ENCODE measurements at regions not wholly inside any gene's neighbourhood (a gene's known extent, or its start where the extent isn't known, plus 50 kb on each side); places are given as distances from the start of the nearest gene placed in this dataset.
"Not testable (repeated sequence)": the region's sequence is repeated elsewhere in the genome, so short reads cannot be mapped to it uniquely, and the experiment has no call there.

DNA sequence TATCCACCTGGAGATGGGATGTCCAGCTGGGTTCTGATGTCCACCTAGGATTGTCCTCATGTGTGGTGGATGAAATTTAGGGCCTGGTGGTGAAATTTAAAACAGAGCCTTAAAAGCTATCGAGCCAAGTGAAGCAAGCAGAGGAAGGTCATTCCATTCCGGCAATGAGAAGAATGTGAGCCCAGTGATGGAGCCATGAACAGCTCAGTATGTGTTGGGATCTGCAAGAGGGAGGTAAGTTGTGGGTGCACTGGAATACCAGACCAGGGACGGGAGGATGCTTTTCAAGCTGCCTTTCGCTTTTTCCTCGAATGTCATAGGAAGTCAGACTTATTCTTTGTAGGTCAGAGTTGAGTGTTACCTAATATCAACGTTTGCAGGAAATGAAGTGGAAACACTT lies 80.6 kb upstream of the THOC3 start:
- H3K9me3 ChIP-seq; H3K9ac ChIP-seq; CTCF ChIA-PET; H3K4me3 ChIP-seq (ENCODE audit: low read depth in 2 of 2, low read length in 1 of 2); H3K36me3 ChIP-seq (replicated peaks in 1 of 2; ENCODE audit: control insufficient read depth in 1 of 2, insufficient read depth in 2 of 2, low read length in 1 of 2); H3K4me2 ChIP-seq; H3K79me2 ChIP-seq (ENCODE audit: insufficient read depth); H3K27ac ChIP-seq (ENCODE audit: low read depth in 2 of 2, low read length in 1 of 2); DNase-seq; H3K27me3 ChIP-seq (ENCODE audit: insufficient read depth); H3F3A ChIP-seq (replicated peaks; ENCODE audit: insufficient read depth); H4K20me1 ChIP-seq (ENCODE audit: insufficient read depth); H3K9me2 ChIP-seq; H3K4me1 ChIP-seq (ENCODE audit: control insufficient read depth in 1 of 2, insufficient read depth in 2 of 2, low read depth in 1 of 2, low read length in 1 of 2); H2AFZ ChIP-seq (ENCODE audit: low read depth); POLR2A ChIA-PET: not testable (repeated sequence)
- 45% methylated on average over 6 of the region's 6 CpGs for WGBS (ENCODE audit: low lambda C conversion rate)

DNA sequence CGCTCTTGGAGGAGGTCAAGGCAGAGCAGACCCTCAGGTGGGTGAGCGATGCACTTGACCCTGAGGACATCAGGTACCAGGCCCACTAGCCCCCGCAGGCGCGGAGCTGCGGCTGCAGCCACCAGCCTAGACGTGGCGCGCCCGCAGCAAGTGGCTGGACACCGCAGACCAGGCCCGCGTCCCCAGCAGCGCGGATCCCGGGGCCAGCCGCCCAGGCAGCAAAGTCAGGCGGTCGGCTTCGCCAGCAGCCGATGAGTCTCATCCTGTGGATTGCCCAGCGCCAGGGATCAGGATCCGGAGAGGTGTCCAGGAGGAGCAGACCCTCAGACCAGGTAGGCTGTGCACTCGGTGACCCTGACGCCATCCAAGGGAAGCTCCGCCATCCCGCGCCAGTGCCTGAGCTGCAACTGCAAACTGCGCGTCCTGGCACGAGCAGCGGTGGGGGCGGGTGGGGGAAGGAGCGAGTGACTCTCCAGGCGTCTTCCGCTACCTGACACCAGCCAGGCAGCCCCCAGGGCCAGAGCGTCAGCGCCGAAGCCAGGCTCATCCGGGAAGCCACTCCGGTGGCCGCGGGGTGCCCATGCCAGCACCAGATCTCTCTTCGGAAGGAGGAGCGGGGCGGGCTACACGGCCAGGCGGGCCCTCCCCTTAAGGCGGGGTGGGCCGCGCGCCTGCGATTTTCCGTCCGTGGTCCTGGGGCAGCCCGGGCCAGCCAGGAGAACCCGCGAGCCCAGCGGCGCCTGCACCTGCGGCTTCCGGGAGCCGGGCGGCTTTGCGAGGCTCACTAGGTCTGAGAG lies 92.6 kb upstream of the THOC3 start:
- H3K9me2 ChIP-seq; H2AFZ ChIP-seq (ENCODE audit: low read depth); H3F3A ChIP-seq (replicated peaks; ENCODE audit: insufficient read depth); H3K79me2 ChIP-seq (ENCODE audit: insufficient read depth); H3K4me3 ChIP-seq (ENCODE audit: low read depth in 2 of 2, low read length in 1 of 2); H3K9ac ChIP-seq; H4K20me1 ChIP-seq (ENCODE audit: insufficient read depth); H3K4me2 ChIP-seq; H3K27me3 ChIP-seq (ENCODE audit: insufficient read depth); H3K9me3 ChIP-seq; H3K36me3 ChIP-seq (replicated peaks in 1 of 2; ENCODE audit: control insufficient read depth in 1 of 2, insufficient read depth in 2 of 2, low read length in 1 of 2); POLR2A ChIA-PET; H3K4me1 ChIP-seq (ENCODE audit: control insufficient read depth in 1 of 2, insufficient read depth in 2 of 2, low read depth in 1 of 2, low read length in 1 of 2); H3K27ac ChIP-seq (ENCODE audit: low read depth in 2 of 2, low read length in 1 of 2); DNase-seq; CTCF ChIA-PET: not testable (repeated sequence)
- no CpG with 5 or more reads among the region's 65 CpGs for WGBS (ENCODE audit: low lambda C conversion rate)

DNA sequence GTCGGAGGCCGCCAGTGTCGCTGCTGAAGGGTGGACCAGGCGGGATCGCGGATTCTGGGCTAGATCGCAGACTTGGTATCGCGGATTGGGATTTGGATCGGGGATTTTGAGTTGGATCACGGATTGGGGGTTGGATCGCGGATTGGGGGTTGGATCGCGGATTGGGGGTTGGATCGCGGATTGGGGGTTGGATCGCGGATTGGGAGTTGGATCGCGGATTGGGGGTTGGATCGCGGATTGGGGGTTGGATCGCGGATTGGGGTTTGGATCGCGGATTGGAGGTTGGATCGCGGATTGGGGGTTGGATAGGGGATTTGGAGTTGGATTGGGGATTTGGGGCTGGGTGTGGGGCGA lies 93.1 kb upstream of the THOC3 start:
- H3K9me2 ChIP-seq; H3K9ac ChIP-seq; H3K36me3 ChIP-seq (replicated peaks in 1 of 2; ENCODE audit: control insufficient read depth in 1 of 2, insufficient read depth in 2 of 2, low read length in 1 of 2); H4K20me1 ChIP-seq (ENCODE audit: insufficient read depth); H3K4me3 ChIP-seq (ENCODE audit: low read depth in 2 of 2, low read length in 1 of 2); H3K79me2 ChIP-seq (ENCODE audit: insufficient read depth); H2AFZ ChIP-seq (ENCODE audit: low read depth); H3K4me1 ChIP-seq (ENCODE audit: control insufficient read depth in 1 of 2, insufficient read depth in 2 of 2, low read depth in 1 of 2, low read length in 1 of 2); CTCF ChIA-PET; DNase-seq; H3K27ac ChIP-seq (ENCODE audit: low read depth in 2 of 2, low read length in 1 of 2); H3F3A ChIP-seq (replicated peaks; ENCODE audit: insufficient read depth); POLR2A ChIA-PET; H3K27me3 ChIP-seq (ENCODE audit: insufficient read depth); H3K9me3 ChIP-seq; H3K4me2 ChIP-seq: not testable (repeated sequence)
- WGBS (ENCODE audit: low lambda C conversion rate), result 84% methylated on average over 23 of the region's 30 CpGs

DNA sequence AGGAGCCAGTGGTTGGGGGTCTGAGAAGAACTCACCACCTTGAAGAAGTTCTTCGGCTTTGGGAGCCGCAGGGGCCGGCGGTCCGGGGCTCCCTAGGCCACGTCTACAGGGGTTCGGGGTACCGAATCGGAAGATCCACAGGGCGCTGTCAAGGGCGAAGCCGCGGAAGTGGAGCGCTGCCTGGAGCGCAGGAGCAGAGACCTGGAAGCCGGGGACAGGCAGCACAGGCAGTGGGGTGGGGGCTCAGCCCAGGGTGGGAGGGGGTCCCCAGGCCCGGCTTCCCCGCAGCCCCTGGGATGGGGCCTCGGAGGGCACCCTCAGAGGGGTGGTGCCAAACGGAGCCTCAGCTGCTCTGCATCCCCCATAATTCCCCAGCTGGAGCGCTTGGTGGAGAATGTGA lies 93.5 kb upstream of the THOC3 start:
- H2AFZ ChIP-seq (ENCODE audit: low read depth); H3K79me2 ChIP-seq (ENCODE audit: insufficient read depth); H3K9me2 ChIP-seq; H3K36me3 ChIP-seq (replicated peaks in 1 of 2; ENCODE audit: control insufficient read depth in 1 of 2, insufficient read depth in 2 of 2, low read length in 1 of 2); H3K9ac ChIP-seq; H3K4me3 ChIP-seq (ENCODE audit: low read depth in 2 of 2, low read length in 1 of 2); CTCF ChIA-PET; H3K4me2 ChIP-seq; POLR2A ChIA-PET; H3K4me1 ChIP-seq (ENCODE audit: control insufficient read depth in 1 of 2, insufficient read depth in 2 of 2, low read depth in 1 of 2, low read length in 1 of 2); H3F3A ChIP-seq (replicated peaks; ENCODE audit: insufficient read depth); DNase-seq; H3K27me3 ChIP-seq (ENCODE audit: insufficient read depth); H3K27ac ChIP-seq (ENCODE audit: low read depth in 2 of 2, low read length in 1 of 2); H4K20me1 ChIP-seq (ENCODE audit: insufficient read depth); H3K9me3 ChIP-seq: not testable (repeated sequence)
- WGBS (ENCODE audit: low lambda C conversion rate), result 80% methylated on average over 2 of the region's 21 CpGs

DNA sequence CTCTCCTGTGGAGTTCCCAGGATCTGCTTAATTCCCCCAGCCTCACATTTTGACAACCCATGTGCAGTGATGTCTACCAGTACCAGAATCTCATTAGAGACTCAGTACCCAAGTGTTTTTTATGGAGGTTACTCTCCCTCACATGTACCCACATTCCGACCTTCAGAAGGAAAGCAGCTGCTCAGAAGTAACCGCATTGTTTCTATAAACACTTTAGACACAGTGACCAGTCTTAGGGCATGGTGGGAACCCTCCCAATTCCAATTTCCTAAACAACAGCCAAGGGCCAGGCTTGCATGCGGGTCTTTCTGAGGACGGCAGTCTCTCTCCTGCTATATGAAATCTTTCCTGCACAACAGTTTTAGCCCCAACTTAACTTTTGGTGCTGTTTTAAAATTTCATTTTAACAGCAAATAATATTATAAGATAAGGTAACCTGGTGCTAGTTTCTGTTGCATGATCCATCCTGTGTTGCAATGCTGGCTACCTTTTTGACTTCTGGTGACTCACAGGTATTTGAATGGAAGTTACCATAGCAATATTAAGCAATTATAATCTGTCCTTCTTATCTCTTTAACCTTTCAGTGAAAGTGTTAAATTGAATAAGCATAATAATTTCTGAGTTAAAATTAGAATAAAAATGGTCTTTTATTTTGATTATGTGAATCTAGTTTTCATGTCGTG lies 98.3 kb upstream of the THOC3 start:
- H4K20me1 ChIP-seq (ENCODE audit: insufficient read depth); H3K4me2 ChIP-seq; POLR2A ChIA-PET; H3K9me2 ChIP-seq; H3F3A ChIP-seq (replicated peaks; ENCODE audit: insufficient read depth); H3K27me3 ChIP-seq (ENCODE audit: insufficient read depth); H2AFZ ChIP-seq (ENCODE audit: low read depth); H3K27ac ChIP-seq (ENCODE audit: low read depth in 2 of 2, low read length in 1 of 2); H3K9ac ChIP-seq; DNase-seq; H3K4me3 ChIP-seq (ENCODE audit: low read depth in 2 of 2, low read length in 1 of 2); CTCF ChIA-PET; H3K4me1 ChIP-seq (ENCODE audit: control insufficient read depth in 1 of 2, insufficient read depth in 2 of 2, low read depth in 1 of 2, low read length in 1 of 2); H3K9me3 ChIP-seq; H3K79me2 ChIP-seq (ENCODE audit: insufficient read depth); H3K36me3 ChIP-seq (replicated peaks in 1 of 2; ENCODE audit: control insufficient read depth in 1 of 2, insufficient read depth in 2 of 2, low read length in 1 of 2): not testable (repeated sequence)
- WGBS (ENCODE audit: low lambda C conversion rate), result 43% methylated on average over 5 of the region's 5 CpGs

DNA sequence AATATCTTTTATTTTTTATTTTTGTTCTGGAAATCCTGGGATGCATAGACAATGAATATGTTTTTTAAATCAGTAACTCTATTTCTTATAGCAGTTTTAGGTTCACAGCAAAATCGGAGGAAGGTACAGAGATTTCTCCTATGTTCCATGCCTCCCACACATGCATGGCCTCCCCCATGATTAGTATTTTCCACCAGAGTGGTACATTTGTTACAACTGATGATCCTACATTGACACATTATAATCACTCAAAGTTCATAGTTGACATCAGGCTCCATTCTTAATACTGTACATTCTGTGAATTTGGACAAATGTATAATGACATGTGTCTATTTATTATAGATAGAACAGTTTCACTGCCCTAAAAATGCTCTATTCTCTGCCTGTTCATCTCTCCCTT lies 99.0 kb upstream of the THOC3 start:
- H3K27me3 ChIP-seq (ENCODE audit: insufficient read depth); H3K79me2 ChIP-seq (ENCODE audit: insufficient read depth); H3K9me3 ChIP-seq; H3K4me1 ChIP-seq (ENCODE audit: control insufficient read depth in 1 of 2, insufficient read depth in 2 of 2, low read depth in 1 of 2, low read length in 1 of 2); CTCF ChIA-PET; H4K20me1 ChIP-seq (ENCODE audit: insufficient read depth); H3K4me2 ChIP-seq; H3K9ac ChIP-seq; H3K27ac ChIP-seq (ENCODE audit: low read depth in 2 of 2, low read length in 1 of 2); H3F3A ChIP-seq (replicated peaks; ENCODE audit: insufficient read depth); DNase-seq; H3K4me3 ChIP-seq (ENCODE audit: low read depth in 2 of 2, low read length in 1 of 2); H3K36me3 ChIP-seq (replicated peaks in 1 of 2; ENCODE audit: control insufficient read depth in 1 of 2, insufficient read depth in 2 of 2, low read length in 1 of 2); H3K9me2 ChIP-seq; H2AFZ ChIP-seq (ENCODE audit: low read depth); POLR2A ChIA-PET: not testable (repeated sequence)
- WGBS (ENCODE audit: low lambda C conversion rate), result 11% methylated on average over 1 of the region's 1 CpG
